Astrocyte (in vitro differentiated cells and primary cell): ENCODE measurements at regions not wholly inside any gene's neighbourhood (a gene's known extent, or its start where the extent isn't known, plus 50 kb on each side); places are given as distances from the start of the nearest gene placed in this dataset.

ENCODE experiments used
- CTCF ChIP-seq: IDR thresholded peaks from 2 replicates; pipeline ENCODE4 v1.5.1; 2011; ENCODE audit warnings: low read depth, mild to moderate bottlenecking, inconsistent platforms, low read length, moderate library complexity; ENCODE audit not compliant: insufficient read depth
- EZH2 ChIP-seq: IDR thresholded peaks from 2 replicates; pipeline ENCODE4 v1.6.1; 2012; ENCODE audit warnings: mild to moderate bottlenecking, low read length, inconsistent platforms; ENCODE audit not compliant: insufficient read depth

GRCh38 chr6:122035173-122035572 is 364.3 kb upstream of the HSF2 start:
- TF ChIP-seq EZH2 (no peak), CTCF (no peak)
